H9 (cell line): ENCODE measurements at regions not wholly inside any gene's neighbourhood (a gene's known extent, or its start where the extent isn't known, plus 50 kb on each side); places are given as distances from the start of the nearest gene placed in this dataset.

Source experiments
- DNase-seq: peaks from one replicate; pipeline ENCODE4 v3.0.0-alpha.2; 2017
- H2AFZ ChIP-seq: one replicate; pipeline ENCODE4 v1.6.1; 2013; ENCODE audit warnings: mild to moderate bottlenecking, low read length, control low read depth, moderate library complexity
- H2AK5ac ChIP-seq: 2 replicates; pipeline ENCODE4 v1.6.1; 2013; ENCODE audit warnings: low read length, control low read depth, mixed read lengths; ENCODE audit not compliant: insufficient read length
- H2BK120ac ChIP-seq: one replicate; pipeline ENCODE4 v1.6.1; 2013; ENCODE audit warnings: low read depth, mild to moderate bottlenecking, low read length, control low read depth, inconsistent platforms; ENCODE audit not compliant: poor library complexity, severe bottlenecking
- H2BK12ac ChIP-seq: 2 replicates; pipeline ENCODE4 v1.6.1; 2013; ENCODE audit warnings: low read length, control low read depth, mixed read lengths, low read depth; ENCODE audit not compliant: insufficient read length
- H2BK15ac ChIP-seq: 2 replicates; pipeline ENCODE4 v1.6.1; 2013; ENCODE audit warnings: low read depth, low read length, control low read depth
- H2BK20ac ChIP-seq: one replicate; pipeline ENCODE4 v1.6.1; 2013; ENCODE audit warnings: low read depth, mild to moderate bottlenecking, low read length, control low read depth, inconsistent platforms; ENCODE audit not compliant: poor library complexity, severe bottlenecking
- H2BK5ac ChIP-seq: 2 replicates; pipeline ENCODE4 v1.6.1; 2013; ENCODE audit warnings: low read length, control low read depth, mixed read lengths; ENCODE audit not compliant: insufficient read length
- H3K14ac ChIP-seq: 2 replicates; pipeline ENCODE4 v1.6.1; 2013; ENCODE audit warnings: low read length, control low read depth; ENCODE audit not compliant: insufficient read depth
- H3K18ac ChIP-seq: 2 replicates; pipeline ENCODE4 v1.6.1; 2013; ENCODE audit warnings: low read depth, mild to moderate bottlenecking, mixed read lengths, low read length, control low read depth; ENCODE audit not compliant: insufficient read length
- H3K23ac ChIP-seq: 2 replicates; pipeline ENCODE4 v1.6.1; 2013; ENCODE audit warnings: low read length, control low read depth, mixed read lengths, low read depth; ENCODE audit not compliant: insufficient read length
- H3K23me2 ChIP-seq: 2 replicates; pipeline ENCODE4 v1.6.1; 2013; ENCODE audit warnings: low read depth, mild to moderate bottlenecking, mixed read lengths, low read length, control low read depth; ENCODE audit not compliant: insufficient read length, poor library complexity, severe bottlenecking
- H3K27ac ChIP-seq: 2 replicates; pipeline ENCODE4 v1.5.1; 2013; ENCODE audit warnings: low read length, control low read depth, mixed read lengths, low read depth; ENCODE audit not compliant: insufficient read length
- H3K27me3 ChIP-seq: 2 replicates; pipeline ENCODE4 v1.6.1; 2013; ENCODE audit warnings: low read length, control low read depth, inconsistent platforms; ENCODE audit not compliant: insufficient read depth
- H3K4ac ChIP-seq: 2 replicates; pipeline ENCODE4 v1.6.1; 2013; ENCODE audit warnings: low read depth, mild to moderate bottlenecking, control low read depth, inconsistent platforms, low read length, moderate library complexity
- H3K4me1 ChIP-seq: 2 replicates; pipeline ENCODE4 v1.6.1; 2013; ENCODE audit warnings: low read length, control low read depth, inconsistent platforms; ENCODE audit not compliant: insufficient read depth
- H3K4me2 ChIP-seq: 2 replicates; pipeline ENCODE4 v1.6.1; 2013; ENCODE audit warnings: low read length, control low read depth, mixed read lengths; ENCODE audit not compliant: insufficient read length, insufficient read depth
- H3K56ac ChIP-seq: 2 replicates; pipeline ENCODE4 v1.6.1; 2013; ENCODE audit warnings: low read depth, mild to moderate bottlenecking, mixed read lengths, low read length, control low read depth; ENCODE audit not compliant: insufficient read length
- H3K79me1 ChIP-seq: 2 replicates; pipeline ENCODE4 v1.6.1; 2013; ENCODE audit warnings: low read depth, mild to moderate bottlenecking, moderate library complexity, low read length, control low read depth, inconsistent platforms; ENCODE audit not compliant: insufficient read depth, poor library complexity, severe bottlenecking
- H3K79me2 ChIP-seq: 2 replicates; pipeline ENCODE4 v1.6.1; 2013; ENCODE audit warnings: low read length, control low read depth, inconsistent platforms; ENCODE audit not compliant: insufficient read depth
- H3K9ac ChIP-seq: 2 replicates; pipeline ENCODE4 v1.6.1; 2013; ENCODE audit warnings: low read length, control low read depth, mixed read lengths; ENCODE audit not compliant: insufficient read length; ENCODE audit errors: extremely low read depth
- H3K9me3 ChIP-seq: one replicate; pipeline ENCODE4 v1.6.1; 2013; ENCODE audit warnings: low read depth, low read length, inconsistent platforms; ENCODE audit not compliant: control insufficient read depth
- H3T11ph ChIP-seq: one replicate; pipeline ENCODE4 v1.6.1; 2013; ENCODE audit warnings: mild to moderate bottlenecking, low read length, control low read depth, inconsistent platforms
- H4K20me1 ChIP-seq: one replicate; pipeline ENCODE4 v1.6.1; 2013; ENCODE audit not compliant: control insufficient read depth, insufficient read length, insufficient read depth
- H4K5ac ChIP-seq: 2 replicates; pipeline ENCODE4 v1.6.1; 2013; ENCODE audit warnings: low read depth, mild to moderate bottlenecking, mixed read lengths, low read length, control low read depth; ENCODE audit not compliant: insufficient read length
- H4K8ac ChIP-seq: replicated peaks from 2 replicates; pipeline ENCODE4 v1.6.1; 2013; ENCODE audit warnings: low read length, control low read depth, mixed read lengths, low read depth; ENCODE audit not compliant: insufficient read length
- H4K91ac ChIP-seq: 2 replicates; pipeline ENCODE4 v1.6.1; 2013; ENCODE audit warnings: low read depth, mild to moderate bottlenecking, moderate library complexity, mixed read lengths, low read length, control low read depth; ENCODE audit not compliant: insufficient read length
- H3K27ac Mint-ChIP-seq, 3 experiments: 2 replicates in 2 of 3; 3 replicates in 1 of 3; pipeline ENCODE4 v1.8.0; 2020 to 2021; ENCODE audit warnings: mixed read lengths in 3 of 3, mild to moderate bottlenecking in 1 of 3, moderate library complexity in 1 of 3
- H3K27me3 Mint-ChIP-seq: 2 replicates; pipeline ENCODE4 v1.8.0; 2021; ENCODE audit warnings: low read depth, mild to moderate bottlenecking, moderate library complexity, mixed read lengths
- H3K36me3 Mint-ChIP-seq, 3 experiments: 2 replicates in 2 of 3; 3 replicates in 1 of 3; pipeline ENCODE4 v1.8.0; 2020 to 2021; ENCODE audit warnings: low read depth in 3 of 3, mixed read lengths in 3 of 3; ENCODE audit not compliant: insufficient read depth in 1 of 3
- H3K4me1 Mint-ChIP-seq, 2 experiments: 2 replicates each; pipeline ENCODE4 v1.8.0; 2020; ENCODE audit warnings: mixed read lengths in 2 of 2
- H3K4me3 Mint-ChIP-seq, 2 experiments: 2 replicates in 1 of 2; 3 replicates in 1 of 2; pipeline ENCODE4 v1.8.0; 2020 to 2021; ENCODE audit warnings: mild to moderate bottlenecking in 2 of 2, mixed read lengths in 2 of 2, moderate library complexity in 1 of 2
- H3K9me3 Mint-ChIP-seq, 2 experiments: 2 replicates in 1 of 2; 3 replicates in 1 of 2; pipeline ENCODE4 v1.8.0; 2020; ENCODE audit warnings: mild to moderate bottlenecking in 2 of 2, mixed read lengths in 2 of 2, moderate library complexity in 1 of 2
- CTCF ChIP-seq: fragments of 200-600 bp; sonication (generic); conservative IDR thresholded peaks from 3 replicates; pipeline ENCODE4 v1.8.0; 2021; ENCODE audit warnings: antibody characterized with exemption, mild to moderate bottlenecking
- WGBS: extraction: QIAGEN DNeasy Blood & Tissue Kit; methylation state at CpG from one replicate; pipeline ENCODE4 v1.1.7; 2013; ENCODE audit warnings: missing lambda C conversion rate, low lambda C conversion rate, mixed read lengths; ENCODE audit not compliant: insufficient read length; ENCODE audit errors: extremely low coverage; 5-methylcytosine and 5-hydroxymethylcytosine counted together

- Histone ChIP-seq H3K56ac (no peak overlapping the region), H3K27ac (no peak overlapping the region), H4K91ac (no peak overlapping the region), H3K4me2 (no peak overlapping the region), H2BK5ac (no peak overlapping the region), H4K20me1 (no peaks in the 10 kb centered on the region), H3K9ac (no peak overlapping the region), H2BK20ac (no peak overlapping the region), H3K18ac (no peak overlapping the region), H3K79me1 (no peaks in the 10 kb centered on the region), H2BK12ac (no peak overlapping the region), H3K23ac (no peak overlapping the region), H2BK15ac (no peak overlapping the region), H3K4me1 (no peaks in the 10 kb centered on the region), H3K14ac (no peak overlapping the region; the same call in 1 of the 2 replicates), H3K27me3 (no peaks in the 10 kb centered on the region), H4K8ac (no peak overlapping the region), H3K9me3 (no peaks in the 10 kb centered on the region), H3K23me2 (no peaks in the 10 kb centered on the region), H3T11ph (no peak overlapping the region), H2AFZ (no peak overlapping the region), H3K4ac (no peak overlapping the region), H2AK5ac (no peak overlapping the region), H4K5ac (no peak overlapping the region), H2BK120ac (no peak overlapping the region), H3K79me2 (no peaks in the 10 kb centered on the region)
- no peak for TF ChIP-seq CTCF
- Mint-ChIP-seq H3K9me3 (no peaks in the 10 kb centered on the region), H3K27ac (peak overlapping the region in 1 of 3 experiments; percentile 14; a peak in 1 of 7 replicates), H3K4me1 (peaks cover 23 to 33% of the 10 kb centered on the region in 2 experiments), H3K27me3 (no peaks in the 10 kb centered on the region), H3K36me3 (no peaks in the 10 kb centered on the region), H3K4me3 (no peak overlapping the region)
- DNase-seq = no peak
- WGBS = no CpG with 5 or more reads among the region's 3 CpGs
These were observed 60.4 kb downstream of the TEX35 start for GRCh38 chr1:178573330-178573729.
